ENCODE measurements at regions not wholly inside any gene's neighbourhood (a gene's known extent, or its start where the extent isn't known, plus 50 kb on each side); places are given as distances from the start of the nearest gene placed in this dataset.

- Histone ChIP-seq H2AK9ac (replicated peaks; ENCODE audit: low read depth, low read length, poor library complexity) (no peak overlapping the region), H3K27me3 (ENCODE audit: control insufficient read depth, insufficient read depth, low read length) (no peaks in the 10 kb centered on the region), H3K27ac (ENCODE audit: insufficient read depth, low read length) (no peak overlapping the region), H4K5ac (ENCODE audit: low read depth, low read length) (no peak overlapping the region), H3K79me1 (ENCODE audit: low read depth in 1 of 2, low read length in 2 of 2) (no peaks in the 10 kb centered on the region), H2AFZ (replicated peaks; ENCODE audit: low read length, poor library complexity) (no peak overlapping the region), H4K8ac (ENCODE audit: low read depth in 2 of 2, low read length in 2 of 2) (no peak overlapping the region), H2BK15ac (ENCODE audit: low read depth, low read length) (no peak overlapping the region), H2AK5ac (ENCODE audit: low read depth, low read length) (no peak overlapping the region), H3K9ac (ENCODE audit: low read depth, low read length) (no peak overlapping the region), H3K18ac (ENCODE audit: low read depth, low read length) (no peak overlapping the region), H3K4me3 (ENCODE audit: insufficient read depth, low read depth, low read length) (no peak overlapping the region), H3K9me1 (ENCODE audit: insufficient read depth, low read length) (no peaks in the 10 kb centered on the region; the same call in 1 of the 2 replicates), H2BK120ac (ENCODE audit: low read depth, low read length) (no peak overlapping the region), H4K20me1 (ENCODE audit: insufficient read depth, low read length) (no peaks in the 10 kb centered on the region), H3K4me1 (ENCODE audit: control insufficient read depth, insufficient read depth, low read length) (no peaks in the 10 kb centered on the region), H4K91ac (ENCODE audit: insufficient read depth, low read depth, low read length) (no peak overlapping the region), H3K4ac (ENCODE audit: low read depth, low read length) (no peak overlapping the region), H3K56ac (ENCODE audit: extremely low read depth, insufficient read depth, low read length) (no peak overlapping the region), H2BK20ac (ENCODE audit: low read depth, low read length) (no peak overlapping the region), H3K4me2 (ENCODE audit: low read depth, low read length) (no peak overlapping the region), H3K23ac (ENCODE audit: low read depth, low read length) (no peak overlapping the region), H3K14ac (replicated peaks; ENCODE audit: low read depth, low read length) (no peak overlapping the region), H2BK5ac (ENCODE audit: low read depth, low read length, poor library complexity, severe bottlenecking) (no peak overlapping the region), H3K36me3 (ENCODE audit: control insufficient read depth, insufficient read depth, low read length) (no peaks in the 10 kb centered on the region), H3K9me3 (ENCODE audit: control insufficient read depth, insufficient read depth, low read length) (peaks cover 2% of the 10 kb centered on the region; the same call in 1 of the 2 replicates)
- no TSS peak for BruUV-seq (replicated peaks)
- ATAC-seq (ENCODE audit: low read depth), result no peak
- in situ Hi-C loops (cut with MboI; ENCODE audit: low sequenced_read_pairs), result no loop called here
- ChIA-PET POLR2A (ENCODE audit: unreplicated experiment) (no interaction called here), CTCF (no interaction called here)
- no CpG with 5 or more reads among the region's 6 CpGs for WGBS, 2 experiments (ENCODE audit: extremely low coverage in 2 of 2, insufficient read length in 1 of 2)
- dilution Hi-C loops (cut with HindIII; ENCODE audit: low sequenced_read_pairs, unreplicated experiment), result no loop called here
- TF ChIP-seq CHD1 (IDR thresholded peaks at IDR 0.05; ENCODE audit: low read depth, low read length), result no peak
- TF ChIP-seq POLR2A (IDR thresholded peaks at IDR 0.05; ENCODE audit: low read depth, low read length), result no peak
- TF ChIP-seq RCOR1 (IDR thresholded peaks at IDR 0.05; ENCODE audit: insufficient replicate concordance, low read length), result no peak
- TF ChIP-seq, protein P1, sequence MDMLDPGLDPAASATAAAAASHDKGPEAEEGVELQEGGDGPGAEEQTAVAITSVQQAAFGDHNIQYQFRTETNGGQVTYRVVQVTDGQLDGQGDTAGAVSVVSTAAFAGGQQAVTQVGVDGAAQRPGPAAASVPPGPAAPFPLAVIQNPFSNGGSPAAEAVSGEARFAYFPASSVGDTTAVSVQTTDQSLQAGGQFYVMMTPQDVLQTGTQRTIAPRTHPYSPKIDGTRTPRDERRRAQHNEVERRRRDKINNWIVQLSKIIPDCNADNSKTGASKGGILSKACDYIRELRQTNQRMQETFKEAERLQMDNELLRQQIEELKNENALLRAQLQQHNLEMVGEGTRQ (IDR thresholded peaks at IDR 0.05; ENCODE audit: low read depth, low read length), result no peak
- TF ChIP-seq MXI1 (IDR thresholded peaks at IDR 0.05; ENCODE audit: borderline replicate concordance, low read depth, low read length), result no peak
- TF ChIP-seq NFE2L2 (IDR thresholded peaks at IDR 0.05; ENCODE audit: low read depth, low read length), result no peak
- TF ChIP-seq, protein P2, sequence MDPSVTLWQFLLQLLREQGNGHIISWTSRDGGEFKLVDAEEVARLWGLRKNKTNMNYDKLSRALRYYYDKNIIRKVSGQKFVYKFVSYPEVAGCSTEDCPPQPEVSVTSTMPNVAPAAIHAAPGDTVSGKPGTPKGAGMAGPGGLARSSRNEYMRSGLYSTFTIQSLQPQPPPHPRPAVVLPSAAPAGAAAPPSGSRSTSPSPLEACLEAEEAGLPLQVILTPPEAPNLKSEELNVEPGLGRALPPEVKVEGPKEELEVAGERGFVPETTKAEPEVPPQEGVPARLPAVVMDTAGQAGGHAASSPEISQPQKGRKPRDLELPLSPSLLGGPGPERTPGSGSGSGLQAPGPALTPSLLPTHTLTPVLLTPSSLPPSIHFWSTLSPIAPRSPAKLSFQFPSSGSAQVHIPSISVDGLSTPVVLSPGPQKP (IDR thresholded peaks at IDR 0.05; ENCODE audit: borderline replicate concordance, low read depth, low read length), result no peak
- TF ChIP-seq SMC3 (IDR thresholded peaks at IDR 0.05; ENCODE audit: low read depth, low read length), result no peak
- TF ChIP-seq FOS (IDR thresholded peaks at IDR 0.05; ENCODE audit: low read depth, low read length), result no peak
- TF ChIP-seq MAZ (IDR thresholded peaks at IDR 0.05; ENCODE audit: borderline replicate concordance, low read depth, low read length), result no peak
- TF ChIP-seq BHLHE40 (IDR thresholded peaks at IDR 0.05; ENCODE audit: low read depth, low read length), result no peak
- TF ChIP-seq CTCF (conservative IDR thresholded peaks at IDR 0.05; ENCODE audit: low read depth, low read length), result no peak
- TF ChIP-seq RFX5 (IDR thresholded peaks at IDR 0.05; ENCODE audit: low read depth, low read length), result no peak
- TF ChIP-seq CEBPB (IDR thresholded peaks at IDR 0.05; ENCODE audit: low read depth, low read length), result no peak
- TF ChIP-seq MAFK (IDR thresholded peaks at IDR 0.05; ENCODE audit: low read depth, low read length), result no peak
- intact Hi-C loops (cut with micrococcal nuclease), result no loop called here
- no peak for DNase-seq
Measured at GRCh38 chr13:48154671-48155070, 59.8 kb upstream of the MED4 start.

All from IMR-90 (cell line).